Body of pancreas (tissue), 4 donors: ENCODE measurements at regions not wholly inside any gene's neighbourhood (a gene's known extent, or its start where the extent isn't known, plus 50 kb on each side); places are given as distances from the start of the nearest gene placed in this dataset.

ENCODE experiments used
- ATAC-seq: fragments of 150-250 bp; one replicate; pipeline ENCODE4 v1.9.1; 2016
- DNase-seq, 4 donors: peaks; one replicate each; pipeline ENCODE4 v3.0.0-alpha.2; 2019
- H3K27ac ChIP-seq, 4 donors: fragments of 200-600 bp; sonication (generic); 1 replicate in 3 of 4; 2 replicates in 1 of 4; pipeline versions ENCODE4 v1.5.1 to v1.6.1; 2016 to 2019; ENCODE audit warnings: mild to moderate bottlenecking in 1 of 4, mixed read lengths in 1 of 4, moderate library complexity in 1 of 4
- H3K27me3 ChIP-seq, 2 donors: fragments of 200-600 bp; sonication (generic); one replicate each; pipeline ENCODE4 v1.6.0; 2016; ENCODE audit warnings: mild to moderate bottlenecking in 1 of 2
- H3K36me3 ChIP-seq, 2 donors: fragments of 200-600 bp; sonication (generic); replicated peaks in 1 of 2; 2 replicates each; pipeline ENCODE4 v1.5.1; 2016; ENCODE audit warnings: low read depth in 2 of 2; ENCODE audit not compliant: insufficient read depth in 1 of 2
- H3K4me1 ChIP-seq: fragments of 200-600 bp; sonication (generic); one replicate; pipeline ENCODE4 v1.6.0; 2016
- H3K4me3 ChIP-seq, 2 donors: fragments of 200-600 bp; sonication (generic); 1 replicate in 1 of 2; 2 replicates in 1 of 2; pipeline ENCODE4 v1.5.1; 2016 to 2019
- H3K9me3 ChIP-seq, 3 donors: fragments of 200-600 bp; sonication (generic); 1 replicate in 2 of 3; 2 replicates in 1 of 3; pipeline ENCODE4 v1.5.1; 2016
- POLR2A ChIP-seq, 3 donors: fragments of 450-650 bp; IDR thresholded peaks; one replicate each; pipeline ENCODE4 v1.6.1; 2016; ENCODE audit warnings: antibody characterized with exemption in 3 of 3, mild to moderate bottlenecking in 2 of 3
- WGBS, 2 donors: methylation state at CpG; one replicate each; pipeline ENCODE4 v1.1.5; 2017; 5-methylcytosine and 5-hydroxymethylcytosine counted together
- intact Hi-C: fragments of 100-400 bp; cut with DNase I; formaldehyde crosslinking; loops from one replicate; pipeline ENCODE4 v1.15.1; 2023
- TF ChIP-seq, protein P1 (sequence below), 7 experiments: fragments of 450-650 bp in 4 of 7; fragments of 200-600 bp in 3 of 7; sonication (generic) in 3 of 7; IDR thresholded peaks; one replicate each; pipeline ENCODE4 v1.5.1; 2016 to 2019; ENCODE audit warnings: antibody characterized with exemption in 7 of 7

DNA sequence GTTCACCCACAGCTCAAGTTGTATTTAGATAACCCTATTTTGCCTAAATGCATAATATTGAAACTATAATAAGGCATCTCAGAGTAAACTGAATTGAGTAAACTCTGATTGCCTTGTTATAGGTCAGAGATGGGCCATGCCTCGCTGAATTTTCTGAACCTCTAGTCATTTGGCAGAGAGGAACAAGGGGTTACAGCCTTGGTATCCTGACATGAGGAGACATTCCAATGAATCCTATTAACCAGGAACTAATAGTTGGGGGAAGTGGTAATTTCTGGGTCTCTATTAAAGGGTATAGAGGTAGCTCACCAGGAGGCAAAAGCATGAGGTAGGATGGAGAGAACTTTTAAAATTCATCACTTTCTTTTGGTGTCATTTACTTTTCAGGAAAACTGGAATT is 227.4 kb upstream of the CHST9 start:
- intact Hi-C loops: loop anchor here (10.0 kb wide), 1 partner anchor 68 kb away; no protein-coding TSS in a partner anchor

DNA sequence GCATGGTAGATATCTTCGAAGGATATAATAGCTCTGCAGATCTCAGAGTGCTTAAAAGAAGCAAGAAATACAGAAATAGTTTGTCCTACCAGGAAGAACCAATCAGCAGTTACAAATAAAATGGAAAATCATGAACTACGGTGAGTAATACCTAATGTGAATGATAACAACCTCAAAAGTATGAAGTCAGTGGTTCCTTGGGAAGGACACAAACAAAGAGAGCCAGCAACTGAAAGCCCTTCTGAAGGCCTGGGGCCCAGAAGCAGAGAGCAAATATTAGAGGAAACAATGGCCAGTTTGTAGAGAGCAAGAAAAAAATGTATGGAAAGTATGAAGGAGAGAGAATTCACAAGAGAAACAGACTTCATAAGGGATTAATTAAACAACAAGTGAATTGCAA is 226.8 kb upstream of the CHST9 start:
- H3K4me3 ChIP-seq: no peak overlapping the region
- H3K9me3 ChIP-seq: no peaks in the 10 kb centered on the region
- no peaks in the 10 kb centered on the region for H3K36me3 ChIP-seq
- 51 to 54% methylated on average over 2 of the region's 2 CpGs for WGBS, 2 donors
- no peak for TF ChIP-seq POLR2A (IDR thresholded peaks at IDR 0.05)
- TF ChIP-seq, protein P1, sequence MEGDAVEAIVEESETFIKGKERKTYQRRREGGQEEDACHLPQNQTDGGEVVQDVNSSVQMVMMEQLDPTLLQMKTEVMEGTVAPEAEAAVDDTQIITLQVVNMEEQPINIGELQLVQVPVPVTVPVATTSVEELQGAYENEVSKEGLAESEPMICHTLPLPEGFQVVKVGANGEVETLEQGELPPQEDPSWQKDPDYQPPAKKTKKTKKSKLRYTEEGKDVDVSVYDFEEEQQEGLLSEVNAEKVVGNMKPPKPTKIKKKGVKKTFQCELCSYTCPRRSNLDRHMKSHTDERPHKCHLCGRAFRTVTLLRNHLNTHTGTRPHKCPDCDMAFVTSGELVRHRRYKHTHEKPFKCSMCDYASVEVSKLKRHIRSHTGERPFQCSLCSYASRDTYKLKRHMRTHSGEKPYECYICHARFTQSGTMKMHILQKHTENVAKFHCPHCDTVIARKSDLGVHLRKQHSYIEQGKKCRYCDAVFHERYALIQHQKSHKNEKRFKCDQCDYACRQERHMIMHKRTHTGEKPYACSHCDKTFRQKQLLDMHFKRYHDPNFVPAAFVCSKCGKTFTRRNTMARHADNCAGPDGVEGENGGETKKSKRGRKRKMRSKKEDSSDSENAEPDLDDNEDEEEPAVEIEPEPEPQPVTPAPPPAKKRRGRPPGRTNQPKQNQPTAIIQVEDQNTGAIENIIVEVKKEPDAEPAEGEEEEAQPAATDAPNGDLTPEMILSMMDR (IDR thresholded peaks at IDR 0.05): no peak
- ATAC-seq (no peak), DNase-seq (no peak)
- no peaks in the 10 kb centered on the region for H3K4me1 ChIP-seq
- no peaks in the 10 kb centered on the region for H3K27me3 ChIP-seq
- intact Hi-C loops: loop anchor here (10.0 kb wide), 1 partner anchor 67 kb away; no protein-coding TSS in a partner anchor
- H3K27ac ChIP-seq: no peak overlapping the region

More for the DNA sequence above, 227.4 kb upstream of the CHST9 start:
- no peaks in the 10 kb centered on the region for H3K36me3 ChIP-seq
- H3K27ac ChIP-seq: no peak overlapping the region
- no peaks in the 10 kb centered on the region for H3K9me3 ChIP-seq
- DNase-seq (no peak), ATAC-seq (no peak)
- no peaks in the 10 kb centered on the region for H3K27me3 ChIP-seq
- TF ChIP-seq, protein P1 (IDR thresholded peaks at IDR 0.05): no peak
- TF ChIP-seq POLR2A (IDR thresholded peaks at IDR 0.05): no peak
- WGBS, 2 donors: 57 to 63% methylated on average over 1 of the region's 1 CpG
- no peaks in the 10 kb centered on the region for H3K4me1 ChIP-seq
- no peak overlapping the region for H3K4me3 ChIP-seq

DNA sequence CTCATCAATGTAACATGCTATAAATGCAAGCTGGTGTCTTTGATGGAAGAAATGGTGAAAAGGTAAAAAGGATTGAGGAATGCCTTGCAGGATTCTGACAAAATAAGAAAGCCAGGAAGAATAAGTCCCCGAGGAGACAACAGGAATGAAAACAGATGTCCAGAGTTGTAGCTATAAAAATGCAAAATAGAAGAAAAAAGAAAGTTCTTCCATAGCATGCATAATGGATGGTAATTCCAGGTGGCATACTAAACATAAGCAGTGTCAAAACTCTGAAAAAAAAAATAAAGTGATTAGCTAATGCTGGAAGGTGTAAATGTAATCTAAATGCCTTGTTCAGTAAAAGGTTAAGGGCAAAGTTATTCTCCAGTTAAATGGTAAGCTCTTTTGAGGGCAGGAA is 225.9 kb upstream of the CHST9 start:
- Histone ChIP-seq H3K27ac (no peak overlapping the region), H3K9me3 (no peaks in the 10 kb centered on the region), H3K27me3 (no peaks in the 10 kb centered on the region), H3K36me3 (no peaks in the 10 kb centered on the region), H3K4me3 (no peak overlapping the region), H3K4me1 (no peaks in the 10 kb centered on the region)
- DNase-seq (no peak), ATAC-seq (no peak)
- no peak for TF ChIP-seq POLR2A (IDR thresholded peaks at IDR 0.05)
- TF ChIP-seq, protein P1 (IDR thresholded peaks at IDR 0.05): no peak
- intact Hi-C loops: loop anchor here (10.0 kb wide), 1 partner anchor 66 kb away; no protein-coding TSS in a partner anchor
- 57 to 65% methylated on average over 1 of the region's 1 CpG for WGBS, 2 donors

DNA sequence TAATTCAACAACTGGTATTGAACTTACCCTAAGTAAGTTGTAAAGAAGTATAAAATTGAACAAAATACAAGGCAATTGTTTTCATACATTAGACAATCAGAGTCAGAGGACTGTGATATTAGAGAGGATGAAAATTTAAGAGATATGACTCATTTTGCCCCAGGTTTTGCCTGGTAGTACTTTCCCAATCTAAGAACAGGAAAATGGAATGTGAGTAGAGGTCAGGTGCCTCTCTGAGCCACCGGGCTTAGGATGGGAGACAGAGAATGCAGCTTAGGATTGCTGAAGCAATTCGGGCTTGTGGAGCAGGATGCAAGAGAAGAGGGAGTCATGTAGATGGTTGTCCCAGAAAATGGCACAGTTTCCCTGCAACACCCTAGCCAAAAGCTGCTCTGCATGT is 219.7 kb upstream of the CHST9 start:
- no peak overlapping the region for H3K4me3 ChIP-seq
- no peaks in the 10 kb centered on the region for H3K9me3 ChIP-seq
- H3K4me1 ChIP-seq: no peaks in the 10 kb centered on the region
- intact Hi-C loops: no loop called here
- no peak overlapping the region for H3K27ac ChIP-seq
- TF ChIP-seq, protein P1 (IDR thresholded peaks at IDR 0.05): no peak
- TF ChIP-seq POLR2A (IDR thresholded peaks at IDR 0.05): no peak
- H3K36me3 ChIP-seq: no peaks in the 10 kb centered on the region
- WGBS, 2 donors: 58 to 65% methylated on average over 2 of the region's 2 CpGs
- ATAC-seq: no peak
- H3K27me3 ChIP-seq: no peaks in the 10 kb centered on the region
- no peak for DNase-seq

DNA sequence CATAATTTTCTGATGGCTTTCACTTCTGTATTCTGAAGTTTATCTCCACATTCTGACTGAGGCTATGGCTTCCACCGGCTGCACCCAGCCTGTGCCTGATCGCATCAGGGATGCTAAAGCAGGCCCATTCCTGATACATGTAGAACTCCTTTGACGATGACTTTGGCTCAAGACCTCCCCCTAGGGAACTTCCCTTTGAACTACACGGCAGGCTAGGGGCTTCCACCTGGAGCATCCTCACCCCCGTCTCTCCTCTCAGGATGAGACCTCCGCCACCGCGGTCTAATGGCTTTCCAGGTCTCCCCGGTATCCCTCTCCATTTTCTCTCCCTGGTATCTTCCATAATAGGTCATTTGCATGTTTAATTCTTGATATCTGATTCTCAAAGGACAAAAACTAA is 214.9 kb upstream of the CHST9 start:
- Histone ChIP-seq H3K36me3 (no peaks in the 10 kb centered on the region), H3K9me3 (no peaks in the 10 kb centered on the region), H3K27ac (no peak overlapping the region), H3K4me3 (no peak overlapping the region), H3K27me3 (no peaks in the 10 kb centered on the region), H3K4me1 (no peaks in the 10 kb centered on the region)
- TF ChIP-seq POLR2A (IDR thresholded peaks at IDR 0.05): no peak
- TF ChIP-seq, protein P1 (IDR thresholded peaks at IDR 0.05): no peak
- DNase-seq (no peak), ATAC-seq (no peak)
- 54 to 59% methylated on average over 9 of the region's 9 CpGs for WGBS, 2 donors
- intact Hi-C loops: no loop called here
